Upper lobe of right lung (tissue), 1 donor: ENCODE measurements at regions not wholly inside any gene's neighbourhood (a gene's known extent, or its start where the extent isn't known, plus 50 kb on each side); places are given as distances from the start of the nearest gene placed in this dataset.

ENCODE experiments used
- ATAC-seq: fragments of 200-7000 bp; cut with Tn5 transposase; one replicate; pipeline ENCODE4 v1.9.1; 2020; ENCODE audit warnings: mild to moderate bottlenecking, moderate library complexity
- DNase-seq: peaks from one replicate; pipeline ENCODE4 v3.0.0-alpha.2; 2020
- H3K27ac ChIP-seq: fragments of 200-600 bp; one replicate; pipeline ENCODE4 v1.8.0; 2022
- H3K27me3 ChIP-seq: fragments of 200-600 bp; one replicate; pipeline ENCODE4 v1.8.0; 2022; ENCODE audit warnings: mild to moderate bottlenecking
- H3K36me3 ChIP-seq: fragments of 200-600 bp; one replicate; pipeline ENCODE4 v1.8.0; 2022
- H3K4me1 ChIP-seq: fragments of 200-600 bp; one replicate; pipeline ENCODE4 v1.8.0; 2022
- H3K4me3 ChIP-seq: fragments of 200-600 bp; one replicate; pipeline ENCODE4 v1.8.0; 2022; ENCODE audit warnings: mild to moderate bottlenecking
- H3K9me3 ChIP-seq: fragments of 200-600 bp; one replicate; pipeline ENCODE4 v1.8.0; 2022
- CTCF ChIP-seq: fragments of 200-600 bp; IDR thresholded peaks from one replicate; pipeline ENCODE4 v1.8.0; 2022; ENCODE audit warnings: antibody characterized with exemption
- intact Hi-C: fragments of 100-400 bp; cut with DNase I; formaldehyde crosslinking; loops from one replicate; pipeline ENCODE4 v1.11.0; 2022
- donor health status: DM: no; HTN: yes; CAD: no; lungs with severe emphysema.

GRCh38 chr1:192476802-192477298 lies 98.7 kb upstream of the RGS1 start:
- TF ChIP-seq CTCF: no peak
- no peak overlapping the region for H3K27ac ChIP-seq
- ATAC-seq (peak; percentile 81), DNase-seq (no peak)
- H3K4me3 ChIP-seq: no peak overlapping the region
- intact Hi-C loops: loop anchor here (10.0 kb wide), 1 partner anchor 548 kb away; no protein-coding TSS in a partner anchor
- no peaks in the 10 kb centered on the region for H3K9me3 ChIP-seq
- H3K4me1 ChIP-seq: no peaks in the 10 kb centered on the region
- peaks cover 8% of the 10 kb centered on the region for H3K27me3 ChIP-seq
- no peaks in the 10 kb centered on the region for H3K36me3 ChIP-seq

GRCh38 chr1:192477630-192478029 lies 97.9 kb upstream of the RGS1 start:
- H3K4me3 ChIP-seq: no peak overlapping the region
- H3K27ac ChIP-seq: no peak overlapping the region
- no peaks in the 10 kb centered on the region for H3K9me3 ChIP-seq
- H3K4me1 ChIP-seq: no peaks in the 10 kb centered on the region
- ATAC-seq (peak; percentile 60), DNase-seq (no peak)
- H3K27me3 ChIP-seq: peaks cover 3% of the 10 kb centered on the region
- TF ChIP-seq CTCF: peak; percentile 58
- intact Hi-C loops: loop anchor here (10.0 kb wide), 1 partner anchor 547 kb away; no protein-coding TSS in a partner anchor
- H3K36me3 ChIP-seq: no peaks in the 10 kb centered on the region

GRCh38 chr1:192485692-192486436 lies 89.7 kb upstream of the RGS1 start:
- intact Hi-C loops: no loop called here

GRCh38 chr1:192488058-192488457 lies 87.5 kb upstream of the RGS1 start:
- Histone ChIP-seq H3K9me3 (no peaks in the 10 kb centered on the region), H3K27ac (no peak overlapping the region), H3K4me1 (no peaks in the 10 kb centered on the region), H3K36me3 (no peaks in the 10 kb centered on the region), H3K27me3 (no peaks in the 10 kb centered on the region), H3K4me3 (no peak overlapping the region)
- TF ChIP-seq CTCF: peak; percentile 18
- ATAC-seq: no peak
- intact Hi-C loops: no loop called here
- DNase-seq: no peak

More at GRCh38 chr1:192485692-192486436, 89.7 kb upstream of the RGS1 start:
- Histone ChIP-seq H3K4me1 (no peaks in the 10 kb centered on the region), H3K9me3 (no peaks in the 10 kb centered on the region), H3K27ac (no peak overlapping the region), H3K36me3 (no peaks in the 10 kb centered on the region), H3K27me3 (no peaks in the 10 kb centered on the region), H3K4me3 (no peak overlapping the region)
- no peak for TF ChIP-seq CTCF
- ATAC-seq: peak; percentile 87
- no peak for DNase-seq

- Histone ChIP-seq H3K4me1 (no peaks in the 10 kb centered on the region), H3K9me3 (no peaks in the 10 kb centered on the region), H3K27ac (peak overlapping the region; percentile 5), H3K4me3 (no peak overlapping the region), H3K27me3 (no peaks in the 10 kb centered on the region), H3K36me3 (no peaks in the 10 kb centered on the region)
- no peak for TF ChIP-seq CTCF
- no peak for DNase-seq
- intact Hi-C loops: no loop called here
- ATAC-seq: no peak
Measured at GRCh38 chr1:192489047-192489446, 86.5 kb upstream of the RGS1 start.
